HG02884 (cell line): ENCODE measurements at regions not wholly inside any gene's neighbourhood (a gene's known extent, or its start where the extent isn't known, plus 50 kb on each side); places are given as distances from the start of the nearest gene placed in this dataset.

Experiments
- ATAC-seq: cut with Tn5 transposase; IDR thresholded peaks from one replicate; pipeline ENCODE4 v1.9.1; 2021; ENCODE audit warnings: mild to moderate bottlenecking, moderate library complexity; ENCODE audit not compliant: unreplicated experiment

DNA sequence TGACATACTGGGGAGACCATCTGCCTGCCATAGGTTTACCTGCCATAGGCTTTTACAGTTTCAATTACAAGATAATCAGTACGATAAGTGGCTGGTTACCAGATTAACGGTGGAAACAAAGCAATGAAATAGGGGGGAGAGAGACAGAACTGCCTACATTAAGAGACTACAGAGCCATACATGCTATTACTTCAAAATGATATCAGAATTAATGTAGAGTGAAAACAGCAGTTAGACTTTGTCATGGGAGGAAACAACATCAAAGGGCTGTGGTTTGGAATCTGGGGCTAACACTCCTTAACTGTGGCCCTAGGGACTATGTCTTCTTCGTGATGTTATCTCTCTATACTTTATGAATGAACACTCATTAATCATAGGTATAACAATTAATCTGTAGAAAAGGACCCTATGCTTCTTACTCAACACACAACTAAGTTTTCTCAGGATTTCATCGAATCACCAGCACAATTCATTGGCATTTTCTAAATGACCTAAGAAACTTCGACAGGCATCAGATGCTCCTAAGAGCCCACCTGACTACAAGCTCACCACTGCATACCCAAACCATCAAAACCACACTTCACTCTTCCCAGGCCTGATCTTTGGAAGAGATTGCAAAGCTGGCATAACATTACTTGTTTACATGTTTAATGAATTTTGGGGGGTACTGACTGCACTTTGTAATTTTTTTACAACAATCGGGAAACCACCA is 475.6 kb upstream of the SOX5 start:
- ATAC-seq = no peak

GRCh38 chr12:24424376-24424775 is 474.9 kb upstream of the SOX5 start:
- ATAC-seq = no peak

GRCh38 chr12:24423611-24424010 is 474.1 kb upstream of the SOX5 start:
- ATAC-seq = no peak

- ATAC-seq = no peak
These were observed 472.3 kb upstream of the SOX5 start for GRCh38 chr12:24421759-24422158.

GRCh38 chr12:24418157-24418556 is 468.7 kb upstream of the SOX5 start:
- ATAC-seq = no peak

DNA sequence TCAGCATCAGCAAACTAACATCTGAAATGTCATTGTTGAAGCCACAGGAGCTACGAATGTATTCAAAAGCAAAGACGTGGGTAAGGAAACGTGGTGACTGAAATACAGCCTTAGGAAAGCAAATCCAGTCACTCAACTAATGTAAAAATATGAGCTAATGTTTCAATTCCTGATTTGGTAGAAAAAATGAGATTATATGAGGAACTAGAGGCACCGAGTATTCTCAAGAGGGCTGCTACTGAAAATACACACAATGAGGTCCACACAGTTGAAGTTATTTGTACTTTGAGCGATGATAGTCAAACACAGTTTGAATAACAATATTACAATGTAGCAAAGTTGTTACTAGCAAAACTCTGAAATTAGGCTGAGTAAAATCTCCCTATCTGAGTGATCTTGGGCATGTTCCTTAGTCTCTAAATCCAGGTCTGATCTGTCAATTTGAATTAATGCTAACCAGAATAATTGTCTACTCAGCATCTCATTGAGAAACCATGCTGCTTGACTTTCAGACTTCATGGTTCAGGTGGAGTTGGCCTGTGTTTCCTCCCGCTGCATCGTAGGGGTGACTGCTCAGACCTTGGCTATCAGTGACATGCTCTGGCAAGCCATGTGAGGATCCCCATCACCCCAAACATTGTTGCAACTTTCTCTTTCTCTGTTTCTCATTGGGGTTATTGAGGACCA is 467.1 kb upstream of the SOX5 start:
- ATAC-seq = no peak

DNA sequence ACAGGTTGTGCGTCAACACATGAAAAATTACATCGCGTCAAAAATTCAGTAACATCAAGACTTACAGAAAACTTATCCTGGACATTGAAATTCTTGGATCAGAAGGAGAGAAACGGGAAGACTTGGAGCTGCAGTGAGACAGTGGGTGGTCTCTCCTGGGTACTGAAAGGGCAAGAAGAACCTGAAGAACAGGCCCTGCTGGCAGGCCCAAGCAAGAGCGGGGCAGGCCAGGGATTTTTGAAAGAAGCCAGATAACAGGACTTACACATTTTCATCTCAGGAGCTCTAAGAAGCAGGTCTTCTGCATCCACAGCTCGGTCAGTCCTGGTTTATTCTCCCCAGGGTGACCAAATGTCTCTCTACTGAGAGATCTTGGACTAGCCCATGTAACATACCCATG is 466.5 kb upstream of the SOX5 start:
- no peak for ATAC-seq

DNA sequence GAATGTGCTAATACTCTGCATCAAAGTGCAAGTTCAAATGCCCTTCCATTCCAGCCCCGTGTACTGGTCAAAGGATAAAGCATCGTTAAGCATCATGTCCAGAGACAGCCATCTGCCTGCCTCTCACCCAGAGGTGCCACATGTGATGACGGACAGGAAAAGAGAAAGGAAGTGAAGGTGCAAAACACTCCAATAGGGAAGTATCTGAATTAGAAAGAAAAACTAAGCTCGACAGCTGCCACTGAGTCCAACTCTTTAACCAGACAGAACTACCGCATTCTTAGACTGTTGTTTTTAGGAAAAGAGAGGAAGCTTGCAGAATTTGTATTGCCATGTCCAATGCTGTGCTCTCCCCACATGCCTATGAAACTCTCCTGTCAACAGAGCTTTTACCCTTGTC is 465.0 kb upstream of the SOX5 start:
- ATAC-seq = no peak

GRCh38 chr12:24411948-24412347 is 462.5 kb upstream of the SOX5 start:
- no peak for ATAC-seq

DNA sequence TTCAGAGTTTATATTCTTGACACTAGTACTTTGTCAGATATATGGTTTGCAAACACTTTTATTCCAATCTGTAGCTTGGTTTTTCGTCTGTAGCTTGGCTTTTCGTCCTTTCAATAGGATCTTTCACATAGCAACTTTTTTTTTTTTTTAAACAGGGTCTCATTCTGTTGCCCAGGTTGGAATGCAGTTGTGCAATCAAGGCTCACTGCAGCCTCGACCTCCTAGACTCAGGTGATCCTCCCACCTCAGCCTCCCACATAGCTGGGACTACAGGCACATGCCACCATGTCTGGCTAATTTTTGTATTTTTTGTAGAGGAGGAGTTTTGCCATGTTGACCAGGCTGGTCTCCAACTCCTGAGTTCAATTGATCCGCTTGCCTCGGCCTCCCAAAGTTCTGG is 460.4 kb upstream of the SOX5 start:
- no peak for ATAC-seq

DNA sequence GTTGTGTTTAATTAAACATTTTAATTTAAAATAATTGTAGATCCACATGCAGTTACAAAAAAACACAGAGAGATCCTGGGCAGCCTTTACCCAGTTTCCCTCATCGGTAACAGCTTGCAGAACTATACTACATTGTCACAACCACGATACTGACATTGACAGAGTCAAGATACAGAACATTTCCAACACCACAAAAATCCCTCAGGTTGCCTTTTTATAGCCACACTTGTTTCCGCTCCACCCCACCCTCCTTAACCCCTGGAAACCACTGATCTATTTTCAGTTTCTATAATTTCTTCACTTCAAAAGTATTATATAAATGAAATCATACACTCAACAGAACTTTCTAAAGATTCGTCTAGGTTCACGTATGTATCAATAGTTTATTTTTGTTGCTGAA is 458.8 kb upstream of the SOX5 start:
- ATAC-seq = no peak

DNA sequence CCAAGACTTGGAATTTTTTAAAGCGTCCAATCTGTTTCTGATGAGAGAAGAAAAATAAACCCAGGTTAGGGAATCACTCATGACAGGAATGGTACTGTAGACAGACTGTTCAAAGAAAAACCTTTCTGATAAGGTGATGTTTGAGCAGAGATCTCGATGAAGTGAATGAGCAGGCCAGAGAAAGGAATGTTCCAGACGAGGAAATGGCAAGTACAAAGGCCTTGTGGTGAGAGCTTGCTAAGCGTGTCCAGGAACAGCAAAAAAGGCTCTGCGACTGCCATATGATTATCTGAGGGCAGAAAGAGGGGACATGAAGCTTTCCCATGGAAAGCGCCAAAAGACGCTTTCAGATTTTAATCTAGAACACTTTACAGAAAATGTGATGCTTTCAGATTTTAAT is 458.4 kb upstream of the SOX5 start:
- no peak for ATAC-seq

DNA sequence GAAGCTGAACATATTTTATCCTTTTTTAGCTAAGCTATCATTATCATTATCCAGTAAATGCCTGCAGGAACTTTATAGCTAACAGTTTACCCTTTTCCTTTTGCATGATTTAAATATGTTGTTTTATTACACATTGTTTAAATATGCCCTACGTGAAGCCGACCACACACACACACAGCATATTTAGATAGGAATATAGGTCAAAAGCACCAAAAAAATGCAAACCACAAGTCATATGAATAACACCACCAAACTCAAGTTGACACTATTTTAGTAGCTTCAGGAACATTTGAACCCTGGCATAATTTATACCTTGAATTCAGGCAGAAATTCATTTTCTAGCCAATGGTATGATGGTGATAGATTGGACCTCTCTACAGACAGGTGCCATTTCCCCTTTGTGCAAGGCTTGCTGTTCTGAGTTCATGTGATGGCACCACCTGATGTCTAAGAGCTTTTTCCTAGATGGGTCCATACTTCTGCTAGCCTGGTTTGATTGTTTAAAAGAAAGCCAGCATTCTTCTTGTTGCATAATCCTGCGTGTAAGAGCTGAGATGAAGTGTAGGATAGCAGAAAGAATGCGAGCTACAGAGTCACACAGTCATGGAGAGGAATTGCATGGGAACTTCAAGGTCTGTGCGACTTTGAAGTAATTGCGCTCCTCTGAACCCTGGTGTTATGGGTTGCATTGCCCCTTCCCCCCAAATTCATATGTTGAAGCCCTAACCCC is 454.8 kb upstream of the SOX5 start:
- no peak for ATAC-seq

GRCh38 chr12:24400533-24400932 is 451.1 kb upstream of the SOX5 start:
- ATAC-seq = no peak

DNA sequence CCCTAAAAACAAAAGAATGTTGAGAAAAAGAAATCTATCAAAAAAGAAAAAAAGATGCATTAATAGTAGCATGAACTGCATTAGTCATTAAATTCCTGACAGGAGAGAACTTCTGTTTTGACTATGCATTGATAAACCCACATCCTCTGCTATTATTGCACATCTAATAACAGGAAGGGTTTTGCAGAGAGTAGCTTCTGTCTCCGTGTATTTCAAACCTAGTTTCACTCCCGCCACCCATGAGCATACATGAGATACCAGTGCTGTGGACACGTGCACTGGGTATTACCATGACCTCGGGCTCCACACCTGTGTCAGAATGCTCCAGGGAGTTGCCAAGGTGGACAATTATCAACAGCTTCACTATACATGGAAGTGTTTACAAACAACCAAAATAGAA is 449.1 kb upstream of the SOX5 start:
- ATAC-seq = peak; percentile 80

DNA sequence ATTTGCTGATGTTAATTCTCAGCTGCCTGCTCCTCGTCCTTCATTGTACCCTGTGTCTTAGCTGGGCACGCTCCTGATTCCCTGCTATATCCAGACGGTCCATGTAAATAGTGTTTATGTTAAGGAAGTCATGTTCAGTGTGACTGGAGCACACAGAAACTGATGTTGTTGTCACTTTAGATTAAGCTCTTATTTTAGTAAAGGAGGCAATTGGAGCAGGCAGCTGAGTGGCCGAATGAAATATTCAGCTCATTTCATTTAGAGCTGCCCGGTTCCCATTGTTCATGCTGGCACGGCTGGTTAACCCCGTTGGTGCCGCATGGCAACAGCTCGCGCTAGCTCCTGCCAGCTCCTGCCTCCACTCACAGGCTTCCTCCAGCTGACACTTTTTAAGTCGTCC is 446.8 kb upstream of the SOX5 start:
- ATAC-seq = no peak

DNA sequence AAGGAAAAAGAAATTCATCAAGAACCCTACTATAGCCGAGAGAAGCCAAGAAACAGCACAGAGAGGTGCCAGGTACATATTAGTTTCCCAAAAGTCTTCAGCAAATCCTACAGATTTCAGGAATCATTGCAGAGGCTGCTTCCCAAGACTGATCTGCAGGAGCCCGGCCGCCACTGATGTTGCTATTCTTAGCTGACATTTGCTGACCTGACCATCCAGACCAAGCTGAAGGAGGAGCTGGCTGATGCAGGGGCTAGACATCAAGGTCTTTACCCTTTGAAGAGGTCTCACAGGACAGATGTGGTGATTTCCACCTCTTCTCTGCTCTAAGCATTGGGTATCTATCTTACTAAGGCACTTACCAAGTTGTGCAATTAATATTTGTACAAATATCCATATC is 444.8 kb upstream of the SOX5 start:
- no peak for ATAC-seq

DNA sequence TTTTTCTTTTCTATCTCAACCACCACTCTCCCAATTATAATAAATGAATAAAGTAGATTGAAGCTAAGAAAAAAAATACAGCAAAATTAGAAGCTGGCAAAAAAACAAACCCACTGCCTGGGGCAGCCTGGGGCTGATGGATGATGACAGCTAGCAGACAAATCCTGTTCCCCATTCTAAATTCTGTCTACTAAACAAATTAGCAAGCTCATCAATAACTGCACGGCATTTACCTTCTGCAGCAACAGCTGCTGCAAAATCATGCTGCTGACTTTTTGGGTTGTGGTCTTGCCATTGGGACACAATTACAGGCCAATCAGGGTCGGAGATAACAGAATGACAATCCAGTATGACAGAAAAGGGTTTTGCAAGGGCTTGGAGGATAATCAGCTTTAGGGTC is 443.6 kb upstream of the SOX5 start:
- no peak for ATAC-seq

DNA sequence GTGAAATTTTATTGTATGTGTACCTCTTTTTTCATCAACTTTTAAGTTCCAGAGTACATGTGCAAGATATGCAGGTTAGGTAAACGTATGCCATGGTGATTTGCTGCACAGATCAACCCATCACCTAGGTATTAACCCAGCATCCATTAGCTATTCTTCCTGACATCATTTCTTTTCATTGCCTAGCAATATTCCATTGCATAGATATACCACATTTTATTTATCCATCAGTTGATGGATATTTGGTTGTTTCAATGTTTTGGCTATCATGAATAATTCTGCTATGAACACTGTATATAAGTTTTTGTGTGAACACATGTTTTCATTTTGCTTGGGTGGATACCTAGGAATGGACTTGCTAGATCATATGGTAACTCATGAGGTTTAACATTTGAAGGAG is 439.9 kb upstream of the SOX5 start:
- no peak for ATAC-seq

GRCh38 chr12:24387381-24387780 is 437.9 kb upstream of the SOX5 start:
- no peak for ATAC-seq

GRCh38 chr12:24386836-24387235 is 437.4 kb upstream of the SOX5 start:
- no peak for ATAC-seq

DNA sequence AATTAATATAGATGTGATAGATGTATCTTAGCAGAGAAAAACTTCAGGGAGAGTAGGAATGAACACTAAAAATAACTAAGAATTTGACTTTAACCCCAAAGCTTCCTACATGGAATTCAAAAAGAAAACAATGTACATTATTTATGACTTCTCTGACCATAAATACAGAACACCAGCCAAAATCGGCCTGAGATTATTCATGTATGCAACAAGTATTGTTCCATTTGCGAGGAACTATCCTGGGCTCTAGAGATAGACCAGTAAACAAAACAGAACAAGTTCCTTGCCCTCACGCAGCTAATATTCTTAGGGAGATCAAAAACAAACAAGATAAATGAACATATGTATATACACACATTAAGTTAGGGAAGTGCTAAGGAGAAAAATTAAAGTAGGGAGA is 432.3 kb upstream of the SOX5 start:
- no peak for ATAC-seq
